ENCODE measurements at regions not wholly inside any gene's neighbourhood (a gene's known extent, or its start where the extent isn't known, plus 50 kb on each side); places are given as distances from the start of the nearest gene placed in this dataset.

GRCh38 chr14:45990252-45990651 is 661.3 kb downstream of the RPL10L start:
- no peak for TF ChIP-seq TCF7L2 (IDR thresholded peaks at IDR 0.05; ENCODE audit: borderline replicate concordance, extremely low read depth, insufficient read depth, insufficient read length)
- peak in 2 of 3 experiments; percentile 36 to 43; a peak in 4 of 6 replicates for TF ChIP-seq CTCF (IDR thresholded peaks at IDR 0.05 in 2 of 3, conservative IDR thresholded peaks at IDR 0.05 in 1 of 3; ENCODE audit: borderline replicate concordance in 1 of 3, insufficient read depth in 1 of 3, low read depth in 2 of 3, low read length in 2 of 3)
- no peak for TF ChIP-seq REST (IDR thresholded peaks at IDR 0.05; ENCODE audit: low read depth)
